ENCODE measurements at regions not wholly inside any gene's neighbourhood (a gene's known extent, or its start where the extent isn't known, plus 50 kb on each side); places are given as distances from the start of the nearest gene placed in this dataset.
A peak's percentile ranks its signal among the peaks of the same experiment; 100 is the strongest.

DNA sequence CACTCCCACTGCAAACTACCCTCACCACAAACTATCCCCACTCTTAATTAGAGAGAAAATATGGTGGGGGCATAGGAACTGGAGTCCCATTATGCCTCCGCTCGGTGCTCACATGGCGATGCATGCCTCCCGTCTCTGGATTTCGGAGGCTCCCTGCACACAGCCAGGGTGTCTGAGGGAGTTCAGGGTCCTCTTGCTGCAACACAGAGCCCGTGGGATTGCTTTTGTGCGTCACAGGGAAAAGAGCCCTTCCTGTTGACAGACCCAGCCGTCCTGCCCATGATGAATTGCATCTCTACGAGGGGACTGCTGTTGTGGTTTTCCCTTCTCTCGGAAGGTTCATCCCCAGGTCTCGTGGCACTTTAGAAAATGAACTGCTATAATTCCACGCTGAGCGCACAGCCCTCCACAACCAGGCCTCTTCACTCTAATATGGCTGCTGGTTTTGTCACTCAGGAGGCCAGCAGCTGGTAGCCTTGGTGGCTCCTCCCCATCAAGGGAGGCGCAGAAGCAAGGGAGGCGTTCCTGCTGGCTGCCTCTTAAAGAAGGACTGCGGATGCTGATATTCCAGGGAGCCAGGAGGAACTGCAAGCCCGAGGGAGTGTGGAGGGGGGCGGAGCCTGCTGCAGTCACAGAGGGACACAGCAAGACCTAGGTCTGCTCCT is 158.0 kb downstream of the KCNA5 start:
- Histone ChIP-seq H3K9me3 (no peaks in the 10 kb centered on the region), H3K27ac (no peak overlapping the region), H3K4me1 (no peaks in the 10 kb centered on the region), H3K4me3 (no peak overlapping the region), H3K36me3 (replicated peaks in 1 of 2; ENCODE audit: insufficient read depth in 1 of 2, low read depth in 2 of 2) (no peaks in the 10 kb centered on the region), H3K27me3 (no peaks in the 10 kb centered on the region)
- peak; percentile 4 for ATAC-seq
- DNase-seq: no peak
- TF ChIP-seq, protein P1, sequence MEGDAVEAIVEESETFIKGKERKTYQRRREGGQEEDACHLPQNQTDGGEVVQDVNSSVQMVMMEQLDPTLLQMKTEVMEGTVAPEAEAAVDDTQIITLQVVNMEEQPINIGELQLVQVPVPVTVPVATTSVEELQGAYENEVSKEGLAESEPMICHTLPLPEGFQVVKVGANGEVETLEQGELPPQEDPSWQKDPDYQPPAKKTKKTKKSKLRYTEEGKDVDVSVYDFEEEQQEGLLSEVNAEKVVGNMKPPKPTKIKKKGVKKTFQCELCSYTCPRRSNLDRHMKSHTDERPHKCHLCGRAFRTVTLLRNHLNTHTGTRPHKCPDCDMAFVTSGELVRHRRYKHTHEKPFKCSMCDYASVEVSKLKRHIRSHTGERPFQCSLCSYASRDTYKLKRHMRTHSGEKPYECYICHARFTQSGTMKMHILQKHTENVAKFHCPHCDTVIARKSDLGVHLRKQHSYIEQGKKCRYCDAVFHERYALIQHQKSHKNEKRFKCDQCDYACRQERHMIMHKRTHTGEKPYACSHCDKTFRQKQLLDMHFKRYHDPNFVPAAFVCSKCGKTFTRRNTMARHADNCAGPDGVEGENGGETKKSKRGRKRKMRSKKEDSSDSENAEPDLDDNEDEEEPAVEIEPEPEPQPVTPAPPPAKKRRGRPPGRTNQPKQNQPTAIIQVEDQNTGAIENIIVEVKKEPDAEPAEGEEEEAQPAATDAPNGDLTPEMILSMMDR (IDR thresholded peaks at IDR 0.05): no peak
- TF ChIP-seq POLR2A (IDR thresholded peaks at IDR 0.05): no peak
- intact Hi-C loops (cut with DNase I): no loop called here
- WGBS, 2 donors: 63 to 77% methylated on average over 18 of the region's 18 CpGs

GRCh38 chr12:5203274-5203673 is 159.6 kb downstream of the KCNA5 start:
- Histone ChIP-seq H3K27me3 (no peaks in the 10 kb centered on the region), H3K36me3 (replicated peaks in 1 of 2; ENCODE audit: insufficient read depth in 1 of 2, low read depth in 2 of 2) (no peaks in the 10 kb centered on the region), H3K27ac (no peak overlapping the region), H3K4me1 (no peaks in the 10 kb centered on the region), H3K9me3 (no peaks in the 10 kb centered on the region), H3K4me3 (no peak overlapping the region)
- WGBS, 2 donors: 0% methylated on average over 1 of the region's 1 CpG; no CpG with 5 or more reads in 1 of the 2 donors
- ATAC-seq: no peak
- TF ChIP-seq, protein P1 (IDR thresholded peaks at IDR 0.05): no peak
- no peak for TF ChIP-seq POLR2A (IDR thresholded peaks at IDR 0.05)
- intact Hi-C loops (cut with DNase I): no loop called here
- no peak for DNase-seq

DNA sequence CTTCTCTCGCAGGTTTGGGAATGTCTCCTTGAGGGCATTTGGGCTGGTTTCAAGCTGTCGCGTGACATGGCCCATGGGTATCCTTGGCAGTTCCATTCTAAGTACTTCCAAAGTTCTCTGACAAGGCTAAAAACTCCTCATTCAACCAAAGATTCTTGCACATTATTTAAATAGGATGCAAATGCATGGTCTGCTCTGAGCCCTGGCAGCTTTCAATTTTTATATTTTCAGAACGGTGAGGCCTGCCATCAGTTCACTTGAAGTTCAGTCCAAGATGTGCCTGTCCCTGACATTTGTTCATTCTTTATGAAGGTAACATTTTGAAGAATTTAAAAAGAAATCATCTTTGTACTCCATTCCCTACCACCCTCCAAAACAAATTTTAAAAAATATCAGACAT is 160.0 kb downstream of the KCNA5 start:
- DNase-seq: no peak
- no peak for ATAC-seq
- Histone ChIP-seq H3K27ac (no peak overlapping the region), H3K36me3 (replicated peaks in 1 of 2; ENCODE audit: insufficient read depth in 1 of 2, low read depth in 2 of 2) (no peaks in the 10 kb centered on the region), H3K4me1 (no peaks in the 10 kb centered on the region), H3K4me3 (no peak overlapping the region), H3K9me3 (no peaks in the 10 kb centered on the region), H3K27me3 (no peaks in the 10 kb centered on the region)
- intact Hi-C loops (cut with DNase I): no loop called here
- 68 to 74% methylated on average over 4 of the region's 4 CpGs for WGBS, 2 donors
- TF ChIP-seq, protein P1 (IDR thresholded peaks at IDR 0.05): no peak
- no peak for TF ChIP-seq POLR2A (IDR thresholded peaks at IDR 0.05)

- Histone ChIP-seq H3K4me1 (no peaks in the 10 kb centered on the region), H3K27me3 (no peaks in the 10 kb centered on the region), H3K4me3 (no peak overlapping the region), H3K36me3 (replicated peaks in 1 of 2; ENCODE audit: insufficient read depth in 1 of 2, low read depth in 2 of 2) (no peaks in the 10 kb centered on the region), H3K27ac (no peak overlapping the region), H3K9me3 (no peaks in the 10 kb centered on the region)
- DNase-seq (no peak), ATAC-seq (no peak)
- no peak for TF ChIP-seq POLR2A (IDR thresholded peaks at IDR 0.05)
- TF ChIP-seq, protein P1 (IDR thresholded peaks at IDR 0.05): no peak
- intact Hi-C loops (cut with DNase I): no loop called here
- 56 to 80% methylated on average over 4 of the region's 4 CpGs for WGBS, 2 donors
These were observed 160.6 kb downstream of the KCNA5 start for GRCh38 chr12:5204271-5204670.

DNA sequence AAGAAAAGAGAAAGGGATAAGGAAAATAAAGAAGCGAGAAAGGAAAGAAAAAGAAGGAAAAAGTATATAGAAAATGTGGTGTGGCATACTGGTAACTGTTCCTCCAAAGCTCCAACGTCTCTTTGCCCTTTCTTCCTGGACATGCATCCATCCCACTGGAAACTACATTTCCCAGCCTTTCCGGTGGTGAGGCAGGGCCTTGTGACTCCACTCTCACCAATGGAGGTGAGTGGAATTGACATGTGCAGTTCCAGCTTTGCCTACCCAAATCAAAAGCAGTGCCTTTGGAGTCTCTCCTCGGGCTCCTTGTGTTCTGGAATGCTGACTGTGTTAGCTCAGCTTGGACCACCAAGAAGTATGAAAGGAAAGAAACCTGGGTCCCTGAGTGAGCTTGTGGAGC is 161.2 kb downstream of the KCNA5 start:
- H3K4me3 ChIP-seq: no peak overlapping the region
- no peak for ATAC-seq
- TF ChIP-seq POLR2A (IDR thresholded peaks at IDR 0.05): no peak
- TF ChIP-seq, protein P1 (IDR thresholded peaks at IDR 0.05): no peak
- no peaks in the 10 kb centered on the region for H3K9me3 ChIP-seq
- H3K27me3 ChIP-seq: no peaks in the 10 kb centered on the region
- no peak for DNase-seq
- H3K36me3 ChIP-seq (replicated peaks in 1 of 2; ENCODE audit: insufficient read depth in 1 of 2, low read depth in 2 of 2): no peaks in the 10 kb centered on the region
- H3K4me1 ChIP-seq: no peaks in the 10 kb centered on the region
- intact Hi-C loops (cut with DNase I): no loop called here
- H3K27ac ChIP-seq: no peak overlapping the region
- 60 to 75% methylated on average over 4 of the region's 4 CpGs for WGBS, 2 donors
